ENCODE measurements at regions not wholly inside any gene's neighbourhood (a gene's known extent, or its start where the extent isn't known, plus 50 kb on each side); places are given as distances from the start of the nearest gene placed in this dataset.

GRCh38 chr9:2320114-2320513 lies 301.5 kb upstream of the VLDLR start:
- TF ChIP-seq CTCF (conservative IDR thresholded peaks at IDR 0.05; ENCODE audit: low read length) (no peak), EZH2phosphoT487 (IDR thresholded peaks at IDR 0.05; ENCODE audit: borderline replicate concordance) (no peak)

Measured in Loucy (cell line).